ENCODE measurements at regions not wholly inside any gene's neighbourhood (a gene's known extent, or its start where the extent isn't known, plus 50 kb on each side); places are given as distances from the start of the nearest gene placed in this dataset.

- Histone ChIP-seq H3K4me1 (no peaks in the 10 kb centered on the region), H3K36me3 (no peaks in the 10 kb centered on the region), H3K27ac (no peak overlapping the region), H3K27me3 (no peaks in the 10 kb centered on the region), H3K9me3 (no peaks in the 10 kb centered on the region), H3K4me3 (no peak overlapping the region)
- 76 to 79% methylated on average over 2 of the region's 2 CpGs for WGBS, 2 donors (ENCODE audit: low coverage in 1 of 2)
- no peak for ATAC-seq
- no peak for TF ChIP-seq POLR2A (IDR thresholded peaks at IDR 0.05)
- no peak for TF ChIP-seq POLR2AphosphoS5 (IDR thresholded peaks at IDR 0.05)
- TF ChIP-seq EP300 (IDR thresholded peaks at IDR 0.05), result no peak
- no peak for TF ChIP-seq CTCF (IDR thresholded peaks at IDR 0.05)
Observed at GRCh38 chr2:48174503-48174902, 140.0 kb upstream of the FOXN2 start.

GRCh38 chr2:48175254-48175653 is 139.2 kb upstream of the FOXN2 start:
- Histone ChIP-seq H3K4me1 (no peaks in the 10 kb centered on the region), H3K27me3 (no peaks in the 10 kb centered on the region), H3K4me3 (no peak overlapping the region), H3K9me3 (no peaks in the 10 kb centered on the region), H3K27ac (no peak overlapping the region), H3K36me3 (no peaks in the 10 kb centered on the region)
- no peak for ATAC-seq
- WGBS, 2 donors (ENCODE audit: low coverage in 1 of 2), result 38 to 69% methylated on average over 4 of the region's 4 CpGs
- TF ChIP-seq CTCF (IDR thresholded peaks at IDR 0.05) (no peak), EP300 (IDR thresholded peaks at IDR 0.05) (no peak), POLR2A (IDR thresholded peaks at IDR 0.05) (no peak), POLR2AphosphoS5 (IDR thresholded peaks at IDR 0.05) (no peak)

GRCh38 chr2:48175656-48176055 is 138.8 kb upstream of the FOXN2 start:
- TF ChIP-seq POLR2AphosphoS5 (IDR thresholded peaks at IDR 0.05) (no peak), POLR2A (IDR thresholded peaks at IDR 0.05) (no peak), CTCF (IDR thresholded peaks at IDR 0.05) (no peak), EP300 (IDR thresholded peaks at IDR 0.05) (no peak)

GRCh38 chr2:48176876-48177275 is 137.6 kb upstream of the FOXN2 start:
- no peak for TF ChIP-seq POLR2A (IDR thresholded peaks at IDR 0.05)
- TF ChIP-seq CTCF (IDR thresholded peaks at IDR 0.05), result no peak
- no peak for TF ChIP-seq EP300 (IDR thresholded peaks at IDR 0.05)
- TF ChIP-seq POLR2AphosphoS5 (IDR thresholded peaks at IDR 0.05), result no peak
- H3K4me1 ChIP-seq, result no peaks in the 10 kb centered on the region
- H3K4me3 ChIP-seq, result no peak overlapping the region
- ATAC-seq, result no peak
- no peaks in the 10 kb centered on the region for H3K27me3 ChIP-seq
- WGBS, 2 donors (ENCODE audit: low coverage in 1 of 2), result no CpG with 5 or more reads among the region's 1 CpG
- no peak overlapping the region for H3K27ac ChIP-seq
- no peaks in the 10 kb centered on the region for H3K9me3 ChIP-seq
- H3K36me3 ChIP-seq, result no peaks in the 10 kb centered on the region

More at GRCh38 chr2:48175656-48176055, 138.8 kb upstream of the FOXN2 start:
- H3K9me3 ChIP-seq, result no peaks in the 10 kb centered on the region
- H3K4me1 ChIP-seq, result no peaks in the 10 kb centered on the region
- ATAC-seq, result no peak
- no peaks in the 10 kb centered on the region for H3K36me3 ChIP-seq
- H3K4me3 ChIP-seq, result no peak overlapping the region
- H3K27me3 ChIP-seq, result no peaks in the 10 kb centered on the region
- H3K27ac ChIP-seq, result no peak overlapping the region

GRCh38 chr2:48178611-48179010 is 135.9 kb upstream of the FOXN2 start:
- 84 to 94% methylated on average over 2 to 3 of the region's 3 CpGs for WGBS, 2 donors (ENCODE audit: low coverage in 1 of 2)
- TF ChIP-seq POLR2AphosphoS5 (IDR thresholded peaks at IDR 0.05), result no peak

More at GRCh38 chr2:48178611-48179010, 135.9 kb upstream of the FOXN2 start:
- no peaks in the 10 kb centered on the region for H3K4me1 ChIP-seq
- no peak overlapping the region for H3K27ac ChIP-seq
- H3K9me3 ChIP-seq, result no peaks in the 10 kb centered on the region
- H3K27me3 ChIP-seq, result no peaks in the 10 kb centered on the region
- no peak overlapping the region for H3K4me3 ChIP-seq
- no peaks in the 10 kb centered on the region for H3K36me3 ChIP-seq
- no peak for ATAC-seq
